A204.1 (cell line): ENCODE measurements at regions not wholly inside any gene's neighbourhood (a gene's known extent, or its start where the extent isn't known, plus 50 kb on each side); places are given as distances from the start of the nearest gene placed in this dataset.

Source experiments
- FAIRE-seq: peaks from 2 replicates; lab custom pipeline; 2012; peaks lifted over from hg19 to GRCh38; lab: Jason Lieb, UNC

DNA sequence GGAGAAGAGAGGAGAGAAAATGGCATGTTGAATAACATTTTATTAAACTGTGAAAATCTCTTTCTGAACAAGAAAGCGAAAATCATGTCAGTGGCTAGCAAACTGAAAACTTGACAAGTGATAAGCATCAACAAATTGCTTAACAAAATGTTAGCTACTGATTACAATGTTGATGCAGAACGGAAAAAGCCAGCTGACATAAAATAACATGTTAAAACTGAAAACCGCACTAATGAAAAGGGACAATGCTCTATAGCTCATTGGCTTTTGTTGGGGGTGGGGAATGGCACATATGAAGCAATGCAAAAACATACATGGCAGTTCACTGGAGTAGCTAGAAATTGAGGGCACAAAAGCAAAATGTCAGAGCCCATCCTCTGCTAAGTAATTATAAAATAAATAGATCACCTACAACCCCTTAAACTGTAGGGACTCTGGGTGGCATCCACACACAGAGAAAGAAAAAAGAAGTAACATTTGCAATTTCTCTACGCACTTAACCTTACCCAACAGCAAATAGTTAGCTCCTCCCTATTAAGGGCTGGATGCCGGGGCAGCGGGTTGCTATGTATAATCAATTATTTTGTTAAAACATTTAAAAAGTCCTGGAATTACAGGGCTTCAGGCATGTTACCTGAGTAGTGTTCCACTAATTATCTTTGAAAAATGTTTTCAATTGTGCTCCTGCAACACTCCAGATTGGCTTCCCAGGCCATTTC, 129.2 kb upstream of the USP15 start:
- no peak for FAIRE-seq

DNA sequence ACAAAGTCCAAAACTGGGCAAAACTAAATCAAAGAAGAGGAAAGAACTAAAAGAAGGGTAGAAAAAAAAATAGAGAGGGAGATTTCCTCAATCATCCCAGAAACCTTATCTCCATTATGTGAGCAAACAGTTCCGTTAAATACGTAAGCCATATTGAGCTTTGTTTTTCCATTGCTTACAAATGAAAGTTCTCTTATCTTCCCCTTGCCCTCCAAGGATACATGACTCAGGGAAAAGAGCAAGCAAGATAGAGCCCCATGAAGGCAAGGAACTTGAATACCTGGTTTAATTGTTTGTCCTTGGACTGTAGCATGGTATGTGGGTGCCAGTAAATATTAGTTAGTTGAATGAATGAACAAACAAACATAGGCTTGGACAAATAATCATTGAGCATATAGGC, 126.8 kb upstream of the USP15 start:
- no peak for FAIRE-seq

DNA sequence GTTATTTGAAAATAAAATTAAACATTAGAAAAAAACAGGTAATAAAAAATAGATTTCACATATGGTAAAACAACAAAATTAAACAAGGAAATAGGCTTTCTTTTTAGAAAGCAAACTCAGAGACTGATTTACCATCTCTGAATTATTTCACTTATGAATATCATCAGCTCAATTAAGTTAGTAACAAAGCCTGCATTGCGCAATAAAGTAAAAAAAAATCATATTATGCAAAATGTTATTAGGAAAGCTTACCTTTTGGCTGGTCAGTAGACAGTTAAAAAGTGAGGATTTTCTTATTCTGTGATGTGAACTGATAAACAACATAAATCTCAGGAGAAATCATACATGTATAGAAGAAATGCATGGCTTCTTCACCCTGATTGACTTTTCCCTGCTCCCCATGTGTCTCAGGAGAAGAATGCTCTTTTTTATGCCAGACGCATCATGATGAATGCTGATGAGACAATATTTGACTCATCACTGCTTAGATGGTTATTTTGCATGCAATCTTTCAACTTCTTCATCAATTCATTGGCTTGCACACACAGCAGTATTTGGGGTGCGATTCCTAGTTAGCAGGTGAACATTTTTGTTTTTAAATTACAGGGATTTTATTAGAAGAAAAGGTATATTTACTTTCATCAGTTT, 124.5 kb upstream of the USP15 start:
- no peak for FAIRE-seq

- FAIRE-seq, result no peak
Observed at GRCh38 chr12:62136496-62136895, 123.7 kb upstream of the USP15 start.

GRCh38 chr12:62138527-62138926, 121.7 kb upstream of the USP15 start:
- FAIRE-seq, result no peak

DNA sequence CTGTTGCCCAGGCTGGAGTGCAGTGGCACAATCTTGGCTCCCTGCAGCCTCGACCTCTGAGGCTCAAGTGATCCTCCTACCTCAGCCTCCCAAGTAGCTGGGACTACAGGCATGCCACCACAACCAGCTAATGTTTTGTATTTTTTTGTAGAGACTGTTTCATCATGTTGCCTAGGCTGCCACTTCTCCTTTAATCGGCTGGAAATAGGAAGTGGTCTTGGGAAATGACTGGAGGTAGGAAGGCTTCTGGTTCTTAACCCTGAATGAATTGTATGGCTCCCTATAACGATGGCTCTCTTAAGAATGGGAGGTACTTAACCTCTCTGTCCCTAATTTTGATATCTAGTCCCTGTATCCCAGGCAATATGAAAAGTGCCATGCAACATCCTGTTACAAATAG, 113.9 kb upstream of the USP15 start:
- no peak for FAIRE-seq

- no peak for FAIRE-seq
Observed at GRCh38 chr12:62158013-62158412, 102.2 kb upstream of the USP15 start.

DNA sequence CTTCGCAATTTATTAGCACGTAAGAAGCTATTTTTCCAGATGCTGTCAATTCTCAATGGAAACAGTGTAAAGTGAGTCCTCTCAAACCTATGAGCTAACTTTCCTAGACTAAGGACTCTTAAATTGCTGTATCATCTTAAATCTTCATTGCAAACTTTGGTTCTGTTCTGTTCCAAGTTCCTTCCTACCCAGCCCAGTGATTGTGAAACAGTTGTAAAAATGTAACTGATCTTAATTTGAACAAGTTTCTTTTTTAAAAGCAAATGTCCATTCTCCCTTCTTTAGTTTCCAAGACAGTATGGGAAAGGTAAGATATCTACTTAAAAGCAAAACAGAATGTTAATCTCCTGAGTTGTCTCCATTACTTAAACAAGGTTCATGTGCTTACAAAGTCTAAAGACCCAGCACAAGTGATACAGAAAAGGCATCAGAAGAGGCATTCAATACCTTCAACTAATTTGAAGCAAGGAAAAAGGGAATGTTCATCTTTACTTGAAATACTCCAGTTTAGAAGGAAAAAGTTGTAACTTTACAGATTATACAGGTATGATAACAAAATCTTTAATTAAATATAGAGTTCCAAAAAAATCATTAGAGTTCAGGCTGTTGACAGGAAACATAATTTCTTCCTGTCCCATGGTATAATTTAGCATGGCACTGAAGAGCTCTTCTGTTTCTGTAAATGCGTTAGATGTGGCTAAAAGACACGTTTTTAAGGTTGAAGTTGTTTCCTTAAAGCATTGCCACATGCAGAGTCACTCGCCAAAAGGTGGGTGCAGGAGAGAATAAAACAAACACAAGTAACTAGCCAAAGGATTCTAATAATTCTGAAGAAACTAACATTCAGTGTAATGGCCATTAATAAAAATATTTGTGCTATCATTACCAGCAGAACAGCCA, 101.5 kb upstream of the USP15 start:
- FAIRE-seq, result no peak

DNA sequence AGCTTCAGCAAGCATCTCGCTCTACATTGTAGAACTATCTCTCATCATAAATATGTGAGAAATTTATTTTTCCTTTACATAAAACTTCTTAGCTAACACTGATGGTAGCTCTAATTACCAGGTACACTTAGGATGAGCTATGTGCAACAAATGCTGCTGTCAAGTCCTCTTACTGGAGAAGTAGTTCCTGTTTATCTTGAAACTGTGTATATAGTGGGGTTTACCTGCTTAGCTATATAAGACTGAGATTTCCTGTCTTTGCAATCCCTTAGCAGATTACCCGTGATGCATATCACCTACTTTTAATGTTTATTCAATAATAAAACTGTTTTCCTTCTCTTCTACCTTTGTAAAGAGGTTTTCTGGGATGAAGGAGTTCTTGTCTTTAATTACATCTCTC, 98.0 kb upstream of the USP15 start:
- no peak for FAIRE-seq

DNA sequence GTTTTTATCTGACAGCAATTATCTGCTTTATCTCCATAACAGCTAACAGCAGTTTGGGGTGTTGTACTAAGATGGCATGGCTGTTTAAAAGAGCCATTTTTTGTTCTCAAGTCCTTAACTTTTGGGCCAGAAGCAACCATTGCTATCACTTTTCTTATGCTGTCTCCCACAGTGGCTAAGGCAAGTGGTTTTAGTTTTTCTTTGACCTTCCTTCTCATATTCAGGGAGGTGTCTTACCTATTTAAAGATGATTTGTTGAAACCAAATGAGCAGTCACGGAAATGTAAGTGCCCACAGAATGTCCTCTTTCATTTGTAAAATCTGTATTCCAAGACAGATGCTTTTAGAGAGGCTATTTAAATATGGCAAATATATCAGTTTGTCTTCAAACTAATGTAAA, 96.8 kb upstream of the USP15 start:
- no peak for FAIRE-seq

GRCh38 chr12:62164036-62164435, 96.2 kb upstream of the USP15 start:
- no peak for FAIRE-seq

GRCh38 chr12:62166525-62166924, 93.7 kb upstream of the USP15 start:
- no peak for FAIRE-seq

DNA sequence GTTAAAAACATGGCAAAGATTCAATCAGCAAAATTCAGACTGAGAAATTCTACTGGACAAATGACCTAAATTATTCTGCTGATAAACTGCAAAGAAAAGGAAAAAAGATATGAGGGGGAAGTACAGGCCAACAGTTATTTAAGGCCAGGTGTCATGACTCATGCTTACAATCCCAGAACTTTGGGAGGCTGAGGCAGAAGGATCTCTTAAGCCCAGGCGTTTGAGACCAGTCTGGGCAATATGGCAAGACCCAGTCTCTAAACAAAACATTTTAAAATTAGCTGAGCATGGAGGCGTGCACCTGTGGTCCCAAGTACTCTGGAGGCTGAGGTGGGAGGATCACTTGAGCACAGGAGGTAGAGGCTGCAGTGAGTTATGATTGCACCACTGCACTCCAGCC, 91.8 kb upstream of the USP15 start:
- FAIRE-seq, result no peak

DNA sequence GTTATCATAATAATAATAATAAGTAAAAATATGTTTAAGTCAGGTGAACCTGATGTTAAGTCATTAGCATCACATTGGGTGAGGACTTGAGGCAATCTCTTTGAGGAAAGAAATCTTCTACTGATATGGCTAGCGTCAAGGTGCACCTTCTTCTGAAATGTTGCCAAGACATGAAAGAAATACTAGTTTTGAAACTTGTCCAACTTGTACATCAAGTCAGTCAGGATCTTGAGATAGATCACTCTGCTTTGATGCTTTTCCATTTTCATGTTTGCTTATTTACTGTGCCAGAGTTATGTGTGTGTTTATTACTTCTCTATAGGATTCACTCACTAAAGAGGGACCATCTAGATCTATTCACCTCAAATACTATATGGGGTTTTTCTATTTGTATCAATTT, 90.0 kb upstream of the USP15 start:
- FAIRE-seq, result no peak

- FAIRE-seq, result no peak
Observed at GRCh38 chr12:62190689-62191490, 69.3 kb upstream of the USP15 start.

DNA sequence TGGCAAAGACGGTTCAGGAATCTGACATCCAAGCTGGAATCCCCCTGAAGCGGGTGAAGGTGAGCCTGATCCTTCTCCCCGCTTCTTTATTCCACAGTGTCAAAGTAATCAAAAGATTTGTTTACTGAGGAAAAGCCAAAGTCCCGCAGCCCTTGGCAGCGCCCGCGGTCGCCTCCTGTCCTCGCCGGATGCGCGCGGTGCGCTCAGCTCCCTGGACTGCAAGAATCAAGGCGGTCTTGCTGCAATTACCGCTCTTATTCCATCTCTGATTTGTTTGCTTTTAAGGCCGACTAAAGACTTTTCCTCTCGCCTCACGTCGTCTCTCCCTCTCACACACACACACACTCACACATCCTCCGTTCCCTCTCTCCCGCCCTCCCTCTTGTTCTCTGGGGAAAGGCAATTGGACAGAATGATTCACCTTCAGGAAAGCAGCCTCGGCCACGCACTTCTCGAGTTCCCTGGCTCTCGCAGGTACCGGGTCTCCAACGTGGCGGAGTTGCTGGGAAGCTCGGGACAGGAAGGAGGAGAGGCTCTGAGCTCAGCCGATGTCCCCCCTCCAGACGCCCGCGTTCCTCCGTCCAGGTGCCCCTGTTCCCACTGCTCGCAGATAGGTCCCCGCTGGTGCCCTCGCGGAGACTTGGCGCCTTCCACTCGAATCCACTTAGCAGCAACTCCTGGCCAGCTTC, 68.6 kb upstream of the USP15 start:
- no peak for FAIRE-seq

DNA sequence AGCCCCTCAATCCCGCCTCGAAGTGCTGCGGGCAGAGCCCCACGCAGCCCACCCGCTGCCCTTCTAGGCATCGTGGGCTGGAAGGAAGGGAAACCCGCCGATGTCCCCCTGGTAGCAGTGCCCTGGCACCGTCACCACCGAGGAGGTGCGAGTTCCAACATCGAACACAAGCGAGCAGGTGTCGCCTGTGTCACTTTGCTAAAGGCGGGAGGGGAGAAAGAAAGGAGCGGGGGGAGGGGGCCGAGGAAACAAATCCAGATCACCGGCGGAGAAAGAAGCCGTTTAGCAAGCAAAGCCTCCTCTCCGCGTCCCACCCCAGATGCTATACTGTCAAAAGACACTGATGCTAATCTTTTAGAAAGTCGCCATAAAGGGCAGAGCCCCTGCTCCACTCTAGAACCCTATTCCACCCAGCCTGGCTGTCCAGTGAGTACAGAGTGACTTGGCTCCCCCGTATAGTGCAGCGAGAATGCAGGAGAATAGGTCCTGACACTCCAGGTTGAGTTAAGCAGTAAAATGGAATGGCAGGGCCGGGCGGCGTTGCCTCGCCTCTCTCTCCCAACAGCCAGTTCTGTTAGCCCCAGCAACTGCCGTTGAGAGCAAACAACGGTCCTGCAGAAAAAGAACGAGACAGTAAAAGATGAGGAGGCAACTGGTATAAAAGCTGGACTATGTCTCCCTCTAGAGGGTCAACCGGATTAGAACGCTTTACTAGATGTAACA, 67.9 kb upstream of the USP15 start:
- peak; percentile 96 for FAIRE-seq

- FAIRE-seq, result no peak
Observed at GRCh38 chr12:62192903-62193250, 67.3 kb upstream of the USP15 start.

DNA sequence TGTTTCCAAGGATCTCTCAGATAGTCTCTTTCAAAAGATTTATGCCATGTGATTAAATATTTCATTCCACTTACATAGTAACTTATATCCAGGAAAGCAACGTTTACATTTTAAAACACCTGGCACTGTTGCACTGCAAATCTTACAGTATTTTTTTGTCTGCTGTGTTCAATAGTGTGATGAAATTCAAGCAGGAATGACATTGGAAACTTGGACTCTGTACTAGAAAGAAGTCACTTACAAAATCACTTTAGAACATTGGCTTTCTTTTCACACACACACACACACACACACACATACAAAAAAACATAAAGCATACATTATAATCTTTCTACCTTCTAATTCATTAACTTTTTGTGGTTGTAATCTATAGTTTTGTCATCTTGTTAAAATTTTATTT, 66.2 kb upstream of the USP15 start:
- peak; percentile 16 for FAIRE-seq

- FAIRE-seq, result no peak
Observed at GRCh38 chr12:62194616-62195015, 65.6 kb upstream of the USP15 start.

DNA sequence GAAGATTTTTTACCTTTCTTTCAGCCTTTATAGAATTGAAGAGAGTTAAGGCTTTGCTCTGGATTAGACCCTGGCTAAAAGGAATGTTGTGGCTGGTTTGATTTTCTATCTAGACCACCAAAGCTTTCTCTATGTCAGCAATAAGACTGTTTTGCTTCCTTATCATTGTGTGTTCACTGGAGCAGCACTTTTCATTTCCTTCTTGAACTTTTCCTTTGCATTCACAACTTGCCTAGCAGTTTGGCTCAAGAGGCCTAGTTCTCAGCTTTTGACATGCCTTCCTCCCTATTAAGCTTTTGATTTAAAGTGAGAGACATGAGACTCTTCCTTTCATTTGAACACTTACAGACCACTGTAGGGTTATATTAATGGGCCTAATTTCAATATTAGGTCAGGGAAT, 64.1 kb upstream of the USP15 start:
- no peak for FAIRE-seq
